ENCODE measurements at regions not wholly inside any gene's neighbourhood (a gene's known extent, or its start where the extent isn't known, plus 50 kb on each side); places are given as distances from the start of the nearest gene placed in this dataset.

- no peak for DNase-seq (ENCODE audit: low read depth in 2 of 2)
Observed at GRCh38 chr13:74043237-74043636, 91.0 kb downstream of the KLF12 start.

- DNase-seq (ENCODE audit: low read depth in 2 of 2): no peak
Observed at GRCh38 chr13:74040200-74040599, 94.0 kb downstream of the KLF12 start.

DNA sequence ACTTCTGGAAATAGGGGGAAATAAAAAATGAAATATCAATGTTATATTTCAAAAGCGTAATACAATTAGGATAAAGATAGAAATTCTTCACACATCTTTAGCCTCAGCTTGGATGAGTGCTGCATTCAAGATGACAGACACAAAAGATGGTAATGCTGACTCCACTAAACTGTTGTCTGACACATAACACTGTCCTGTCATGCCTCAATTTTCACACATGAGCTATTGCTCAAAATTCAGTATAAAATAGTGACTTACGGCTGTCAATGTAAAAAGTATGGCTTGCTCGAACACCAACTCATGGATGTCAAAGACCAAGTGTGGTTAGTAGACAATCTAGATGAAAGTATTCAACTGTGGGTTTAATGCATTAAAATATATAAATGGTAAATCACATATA is 94.5 kb downstream of the KLF12 start:
- DNase-seq (ENCODE audit: low read depth in 2 of 2): no peak

- DNase-seq (ENCODE audit: low read depth in 2 of 2): no peak
Observed at GRCh38 chr13:74039154-74039553, 95.0 kb downstream of the KLF12 start.

DNA sequence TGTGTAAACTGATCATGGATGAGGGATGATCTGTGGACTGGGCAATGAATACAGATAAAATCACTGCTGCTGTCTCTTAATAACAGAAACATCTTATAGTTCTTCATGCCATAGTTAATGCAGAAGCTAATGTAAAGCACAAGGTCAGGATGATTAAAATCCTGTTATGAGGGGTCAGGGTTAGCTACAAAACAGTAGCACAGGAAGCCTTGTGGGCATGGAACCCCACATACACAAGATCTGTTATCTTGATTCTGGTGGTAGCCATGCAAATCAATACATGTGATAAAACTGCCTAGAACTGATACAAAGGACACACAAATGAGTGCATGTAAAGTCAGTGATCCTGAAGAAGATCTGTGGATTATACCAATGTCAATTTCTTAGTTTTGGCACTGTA is 96.4 kb downstream of the KLF12 start:
- no peak for DNase-seq (ENCODE audit: low read depth in 2 of 2)

DNA sequence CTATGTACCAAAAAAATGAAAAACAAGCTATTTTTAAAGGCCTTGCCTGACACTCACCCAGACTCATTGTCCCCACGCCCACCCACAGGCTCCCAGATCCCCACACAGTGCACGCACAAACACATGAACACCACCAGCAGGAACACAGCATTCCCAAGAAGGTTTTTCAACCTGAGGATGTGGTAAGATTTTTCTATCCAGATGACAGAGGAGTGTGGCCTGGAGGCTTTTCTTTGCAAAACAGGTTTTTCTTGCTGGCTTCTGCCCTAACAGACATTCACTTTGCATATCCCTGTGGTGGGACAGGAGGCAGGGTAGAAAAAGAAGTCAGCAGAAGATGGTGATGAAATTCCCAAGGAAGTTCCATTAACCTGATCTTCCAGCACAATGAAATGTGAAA is 97.8 kb downstream of the KLF12 start:
- no peak for DNase-seq (ENCODE audit: low read depth in 2 of 2)

GRCh38 chr13:74035896-74036295 is 98.3 kb downstream of the KLF12 start:
- no peak for DNase-seq (ENCODE audit: low read depth in 2 of 2)

DNA sequence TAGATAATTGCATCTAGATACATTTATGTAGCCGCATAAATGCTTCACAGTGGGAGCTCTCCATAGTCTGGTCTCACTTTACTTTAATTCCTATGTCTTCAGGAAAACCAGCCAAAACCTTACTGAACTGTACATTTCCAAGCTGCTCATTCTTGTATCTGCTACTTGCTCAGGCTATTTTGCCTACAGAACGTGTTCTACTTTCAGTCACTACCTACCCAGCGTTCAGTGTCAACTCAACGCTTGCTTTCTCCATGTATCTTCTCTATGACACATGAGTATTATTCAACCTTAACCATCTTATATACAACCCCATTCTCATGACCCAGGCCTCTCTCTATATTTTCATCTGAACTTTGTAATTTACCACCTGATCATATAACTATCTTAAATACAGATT is 101.9 kb downstream of the KLF12 start:
- DNase-seq (ENCODE audit: low read depth in 2 of 2): no peak

DNA sequence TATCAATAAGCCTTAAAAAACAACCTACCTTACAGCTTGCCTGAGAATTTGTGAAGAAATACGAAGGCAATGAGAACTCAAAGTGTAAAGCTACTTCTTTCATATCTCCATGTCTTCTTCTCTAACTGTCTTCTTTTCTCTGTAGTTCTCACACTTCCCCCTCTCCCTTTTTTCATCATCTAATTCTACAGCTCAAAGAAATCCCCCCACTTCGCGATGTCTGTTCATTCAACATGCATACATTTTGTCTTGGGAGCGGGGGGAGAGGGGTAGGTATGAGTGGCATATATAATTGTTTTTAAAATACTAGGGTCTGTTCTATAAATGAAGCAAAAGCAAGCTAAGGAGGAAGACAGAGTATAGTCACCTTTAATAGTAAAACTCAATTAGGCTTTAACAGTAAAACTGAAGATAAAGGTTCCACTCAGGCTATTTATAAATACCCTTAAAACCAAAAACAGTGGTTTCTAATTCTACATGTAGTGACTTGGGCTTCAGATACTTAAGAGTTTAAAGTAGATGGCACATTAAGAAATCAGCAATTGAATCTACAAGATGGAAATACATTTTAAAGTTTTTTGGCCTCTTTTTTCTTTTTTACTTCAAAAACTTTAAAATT is 106.9 kb downstream of the KLF12 start:
- DNase-seq (ENCODE audit: low read depth in 2 of 2): no peak

DNA sequence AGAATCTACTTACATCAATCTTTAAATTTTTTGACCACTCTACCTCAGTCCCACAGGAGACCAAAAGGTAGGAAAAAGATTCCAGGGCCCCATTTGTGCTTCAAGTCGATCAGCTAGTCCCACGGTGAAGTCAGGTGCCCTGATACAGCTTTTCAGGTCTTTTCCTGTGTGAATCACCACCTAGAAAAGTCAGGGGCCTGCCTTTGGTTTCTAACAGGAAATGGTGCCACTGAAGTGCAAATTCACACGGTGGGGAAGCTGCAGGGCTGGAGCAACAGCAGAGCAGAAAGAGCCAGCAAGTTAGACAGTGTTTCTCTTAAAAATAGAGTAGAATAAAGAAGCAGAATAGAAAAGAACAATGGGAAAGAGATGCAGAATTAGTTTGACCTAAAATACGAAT is 107.5 kb downstream of the KLF12 start:
- DNase-seq (ENCODE audit: low read depth in 2 of 2): no peak

DNA sequence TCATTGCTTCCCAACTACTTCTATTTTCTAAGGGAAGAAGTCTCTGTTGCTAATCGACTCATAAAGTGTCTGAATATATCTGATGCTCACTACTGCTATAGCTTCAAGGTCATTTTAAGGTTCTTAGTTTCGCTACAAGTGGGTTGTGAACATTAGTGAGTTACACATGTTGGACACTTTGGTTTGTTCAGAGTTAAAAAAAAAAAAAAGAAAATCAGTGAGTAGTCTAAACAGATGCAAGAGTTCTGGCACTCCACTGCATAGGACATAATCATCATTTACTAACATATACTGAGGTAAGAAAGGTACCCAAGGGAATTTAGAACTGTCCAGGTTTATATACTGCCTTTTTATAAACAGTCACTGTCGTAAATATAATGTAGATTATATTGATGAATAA is 108.8 kb downstream of the KLF12 start:
- no peak for DNase-seq (ENCODE audit: low read depth in 2 of 2)

GRCh38 chr13:74024856-74025255 is 109.3 kb downstream of the KLF12 start:
- no peak for DNase-seq (ENCODE audit: low read depth in 2 of 2)

- DNase-seq (ENCODE audit: low read depth in 2 of 2): peak in 1 of 2 experiments; percentile 3
Observed at GRCh38 chr13:74024314-74024713, 109.9 kb downstream of the KLF12 start.

DNA sequence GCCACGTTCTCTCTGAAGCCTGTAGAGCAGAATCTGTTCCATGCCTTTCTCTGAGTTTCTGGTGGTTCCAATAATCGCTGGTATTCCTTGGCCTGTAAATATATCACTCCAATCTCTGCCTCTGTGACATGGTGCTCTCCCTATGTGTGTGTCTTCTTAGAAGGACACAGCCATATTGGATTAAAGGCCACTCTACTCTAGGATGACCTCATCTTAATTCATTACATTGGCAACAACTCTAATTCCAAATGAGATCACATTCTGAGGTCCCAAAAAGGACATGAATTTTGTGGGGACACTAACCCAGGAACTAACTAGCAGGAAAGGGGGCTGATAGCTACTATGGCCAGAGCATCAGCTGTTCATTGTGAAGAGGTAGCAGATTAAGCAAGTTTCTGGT is 110.7 kb downstream of the KLF12 start:
- no peak for DNase-seq (ENCODE audit: low read depth in 2 of 2)

- DNase-seq (ENCODE audit: low read depth in 2 of 2): no peak
Observed at GRCh38 chr13:74021505-74021904, 112.7 kb downstream of the KLF12 start.

- no peak for DNase-seq (ENCODE audit: low read depth in 2 of 2)
Observed at GRCh38 chr13:74018062-74018431, 116.2 kb downstream of the KLF12 start.

GRCh38 chr13:74017301-74018061 is 116.7 kb downstream of the KLF12 start:
- no peak for DNase-seq (ENCODE audit: low read depth in 2 of 2)

GRCh38 chr13:74015137-74015536 is 119.1 kb downstream of the KLF12 start:
- DNase-seq (ENCODE audit: low read depth in 2 of 2): no peak

GRCh38 chr13:74009100-74009668 is 125.0 kb downstream of the KLF12 start:
- DNase-seq (ENCODE audit: low read depth in 2 of 2): no peak

- no peak for DNase-seq (ENCODE audit: low read depth in 2 of 2)
Observed at GRCh38 chr13:74006666-74007065, 127.5 kb downstream of the KLF12 start.

- DNase-seq (ENCODE audit: low read depth in 2 of 2): no peak
Observed at GRCh38 chr13:74005320-74006157, 128.7 kb downstream of the KLF12 start.

DNA sequence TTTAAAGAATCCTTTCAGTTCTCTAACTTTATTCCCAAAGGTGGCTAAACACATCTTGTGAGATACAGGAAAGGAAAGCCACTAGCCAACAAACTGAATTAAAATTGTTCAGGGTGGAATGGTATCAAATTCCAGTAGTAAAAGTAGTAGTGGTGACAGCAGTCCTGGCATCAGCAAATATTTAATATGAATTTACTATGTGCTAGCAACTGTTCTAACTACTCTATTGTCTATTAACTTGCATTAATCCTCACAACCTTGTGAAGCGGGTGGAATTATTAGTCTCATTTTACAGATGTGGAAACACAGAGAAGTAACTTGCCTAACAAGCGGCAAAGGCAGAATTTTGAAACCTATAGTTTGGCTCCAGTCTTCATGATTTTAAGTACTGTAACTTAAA is 130.1 kb downstream of the KLF12 start:
- DNase-seq (ENCODE audit: low read depth in 2 of 2): no peak
